GM23338 (cell line): ENCODE measurements at regions not wholly inside any gene's neighbourhood (a gene's known extent, or its start where the extent isn't known, plus 50 kb on each side); places are given as distances from the start of the nearest gene placed in this dataset.
"Not testable (repeated sequence)": the region's sequence is repeated elsewhere in the genome, so short reads cannot be mapped to it uniquely, and the experiment has no call there.

Source experiments
- CREB1 ChIP-seq: fragments of 250-450 bp; sonication (Bioruptor Pico); IDR thresholded peaks from 2 replicates; pipeline ENCODE4 v1.5.0; 2020; ENCODE audit warnings: low read depth, mild to moderate bottlenecking, moderate library complexity
- CTCF ChIP-seq, 2 experiments: fragments of 200-600 bp in 1 of 2; sonication (generic) in 1 of 2; conservative IDR thresholded peaks; 2 replicates each; pipeline versions ENCODE4 v1.5.1 to v1.6.1; 2016 to 2017; ENCODE audit warnings: antibody characterized with exemption in 2 of 2, low read depth in 2 of 2, mild to moderate bottlenecking in 2 of 2, moderate library complexity in 1 of 2
- EZH2 ChIP-seq: fragments of 200-600 bp; sonication (generic); IDR thresholded peaks from one replicate; pipeline ENCODE4 v1.8.0; 2017; ENCODE audit warnings: antibody characterized with exemption, mild to moderate bottlenecking, low read depth; ENCODE audit not compliant: unreplicated experiment
- EZH2phosphoT487 ChIP-seq: fragments of 200-600 bp; sonication (generic); IDR thresholded peaks from one replicate; pipeline ENCODE4 v1.8.1; 2018; ENCODE audit warnings: antibody characterized with exemption; ENCODE audit not compliant: unreplicated experiment
- JUNB ChIP-seq: IDR thresholded peaks from one replicate; pipeline ENCODE4 v1.6.1; 2016; ENCODE audit warnings: antibody characterized with exemption; ENCODE audit not compliant: unreplicated experiment
- NANOG ChIP-seq: IDR thresholded peaks from 2 replicates; pipeline ENCODE4 v1.6.1; 2016; ENCODE audit warnings: antibody characterized with exemption, borderline replicate concordance
- POLR2AphosphoS5 ChIP-seq: IDR thresholded peaks from 2 replicates; pipeline ENCODE4 v1.6.1; 2016; ENCODE audit warnings: antibody characterized with exemption, low read depth

GRCh38 chr2:87442983-87443577 lies 304.8 kb upstream of the PLGLB2 start:
- TF ChIP-seq CTCF (conservative IDR thresholded peaks at IDR 0.05; ENCODE audit: low read depth in 2 of 2); EZH2; EZH2phosphoT487; CREB1 (CRISPR knock-in tag); NANOG; POLR2AphosphoS5; JUNB: not testable (repeated sequence)
